HG02678 (cell line): ENCODE measurements at regions not wholly inside any gene's neighbourhood (a gene's known extent, or its start where the extent isn't known, plus 50 kb on each side); places are given as distances from the start of the nearest gene placed in this dataset.
"Not testable (repeated sequence)": the region's sequence is repeated elsewhere in the genome, so short reads cannot be mapped to it uniquely, and the experiment has no call there.

Source experiments
- ATAC-seq: cut with Tn5 transposase; IDR thresholded peaks from one replicate; pipeline ENCODE4 v1.9.1; 2021; ENCODE audit warnings: mild to moderate bottlenecking, moderate library complexity; ENCODE audit not compliant: unreplicated experiment

GRCh38 chr2:187610450-187610849 lies 56.2 kb upstream of the TFPI start:
- not testable (repeated sequence) for ATAC-seq

DNA sequence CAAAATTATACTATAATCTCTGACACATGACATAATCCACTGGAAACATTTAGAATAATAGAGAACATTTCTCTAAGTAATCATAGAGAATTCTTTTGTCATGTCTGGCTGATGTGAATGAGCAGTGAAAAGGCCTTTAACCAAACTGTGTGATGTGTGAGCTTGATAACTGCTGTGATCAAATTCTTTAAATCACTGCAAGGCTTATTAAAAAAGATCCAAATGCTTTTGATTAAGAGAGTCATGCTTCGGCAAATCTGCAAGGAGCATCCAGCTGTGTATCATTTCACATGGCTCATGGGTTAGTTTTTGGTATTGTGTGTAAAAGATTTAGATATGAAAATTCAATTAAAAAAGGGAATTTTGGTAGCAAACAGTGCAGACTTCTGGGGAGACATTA lies 58.6 kb upstream of the TFPI start:
- ATAC-seq: no peak

- ATAC-seq: no peak
Observed at GRCh38 chr2:187614756-187615155, 60.5 kb upstream of the TFPI start.

- no peak for ATAC-seq
Observed at GRCh38 chr2:187615364-187615763, 61.1 kb upstream of the TFPI start.

- no peak for ATAC-seq
Observed at GRCh38 chr2:187615902-187616301, 61.7 kb upstream of the TFPI start.

DNA sequence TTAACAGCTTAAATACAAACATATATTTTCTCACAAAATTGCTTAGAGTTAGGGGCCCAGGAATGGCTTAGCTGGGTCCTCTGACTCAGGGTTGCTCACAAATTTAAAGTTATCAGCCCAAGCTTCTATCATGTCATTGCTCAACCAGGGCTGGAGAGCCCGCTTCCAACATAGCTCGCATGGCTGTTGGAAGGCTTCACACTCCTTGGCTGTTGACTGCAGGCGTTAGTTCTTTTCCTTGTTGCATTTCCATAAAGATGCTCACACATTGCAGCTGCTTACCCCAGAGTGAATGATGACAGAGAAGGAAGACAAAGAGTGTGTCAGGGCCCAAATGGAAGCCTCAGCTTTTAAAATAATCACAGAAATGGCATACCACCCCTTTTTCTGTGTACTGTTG lies 62.9 kb upstream of the TFPI start:
- no peak for ATAC-seq

DNA sequence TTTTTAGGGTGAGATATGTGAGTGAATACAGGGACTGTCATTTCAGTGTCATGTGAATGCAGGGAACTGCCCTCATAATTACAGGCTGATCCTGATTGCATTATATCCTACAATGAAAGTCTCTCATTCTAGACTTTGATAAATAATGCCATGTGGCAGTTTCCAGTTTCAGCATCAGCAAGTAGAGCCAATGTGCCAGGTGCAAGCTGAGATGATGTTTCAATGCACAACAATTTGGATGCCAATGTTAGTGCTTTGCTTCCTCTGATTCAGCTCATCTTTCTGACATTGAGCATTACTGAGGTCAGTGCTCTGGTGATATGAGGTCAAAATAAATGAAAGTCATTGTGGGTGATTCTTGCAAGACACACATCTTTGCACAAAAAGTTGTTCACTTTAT lies 63.7 kb upstream of the TFPI start:
- ATAC-seq: no peak

DNA sequence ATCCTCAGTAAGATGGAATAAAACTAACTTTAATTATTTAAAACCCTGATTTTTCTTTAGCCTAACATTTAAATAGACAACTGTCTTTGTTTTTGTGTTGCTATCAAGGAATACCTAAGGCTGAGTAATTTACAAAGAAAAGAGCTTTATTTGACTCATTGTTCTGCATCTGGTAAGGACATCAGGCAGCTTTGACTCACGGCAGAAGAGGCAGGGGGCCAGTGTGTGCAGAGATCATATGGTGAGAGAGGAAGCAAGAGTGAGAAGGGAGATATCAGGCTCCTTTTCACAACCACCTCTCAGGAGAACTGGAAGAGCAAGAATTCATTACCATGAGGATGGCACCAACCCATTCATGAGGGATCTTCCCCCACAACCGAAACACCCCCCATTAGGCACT lies 64.6 kb upstream of the TFPI start:
- ATAC-seq: no peak

GRCh38 chr2:187627153-187627552 lies 72.9 kb upstream of the TFPI start:
- ATAC-seq: no peak

DNA sequence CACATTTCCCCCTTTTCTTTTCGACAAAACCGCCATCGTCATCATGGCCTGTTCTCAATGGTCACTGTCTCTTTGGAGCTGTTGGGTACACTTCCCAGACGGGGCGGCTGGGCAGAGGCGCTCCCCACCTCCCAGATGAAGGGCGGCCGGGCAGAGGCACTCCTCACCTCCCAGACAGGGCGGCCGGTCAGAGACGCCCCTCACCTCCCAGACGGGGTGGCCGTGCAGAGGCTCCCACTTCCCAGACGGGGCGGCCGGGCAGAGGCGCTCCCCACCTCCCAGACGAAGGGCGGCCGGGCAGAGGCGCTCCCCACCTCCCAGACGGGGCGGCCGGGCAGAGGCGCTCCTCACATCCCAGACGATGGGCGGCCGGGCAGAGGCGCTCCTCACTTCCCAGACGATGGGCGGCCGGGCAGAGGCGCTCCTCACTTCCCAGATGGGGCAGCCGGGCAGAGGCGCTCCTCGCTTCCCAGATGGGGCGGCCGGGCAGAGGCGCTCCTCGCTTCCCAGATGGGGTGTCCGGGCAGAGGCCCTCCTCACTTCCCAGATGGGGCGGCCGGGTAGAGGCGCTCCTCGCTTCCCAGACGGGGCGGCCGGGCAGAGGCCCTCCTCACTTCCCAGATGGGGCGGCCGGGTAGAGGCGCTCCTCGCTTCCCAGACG lies 82.6 kb upstream of the TFPI start:
- not testable (repeated sequence) for ATAC-seq

DNA sequence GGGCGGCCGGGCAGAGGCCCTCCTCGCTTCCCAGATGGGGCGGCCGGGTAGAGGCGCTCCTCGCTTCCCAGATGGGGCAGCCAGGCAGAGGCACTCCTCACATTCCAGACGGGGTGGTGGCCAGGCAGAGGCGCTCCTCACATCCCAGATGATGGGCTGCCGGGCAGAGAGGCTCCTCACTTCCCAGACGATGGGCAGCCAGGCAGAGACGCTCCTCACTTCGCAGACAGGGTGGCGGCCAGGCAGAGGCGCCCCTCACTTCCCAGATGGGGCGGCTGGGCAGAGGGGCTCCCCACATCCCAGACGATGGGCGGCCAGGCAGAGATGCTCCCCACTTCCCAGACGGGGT lies 83.1 kb upstream of the TFPI start:
- not testable (repeated sequence) for ATAC-seq

DNA sequence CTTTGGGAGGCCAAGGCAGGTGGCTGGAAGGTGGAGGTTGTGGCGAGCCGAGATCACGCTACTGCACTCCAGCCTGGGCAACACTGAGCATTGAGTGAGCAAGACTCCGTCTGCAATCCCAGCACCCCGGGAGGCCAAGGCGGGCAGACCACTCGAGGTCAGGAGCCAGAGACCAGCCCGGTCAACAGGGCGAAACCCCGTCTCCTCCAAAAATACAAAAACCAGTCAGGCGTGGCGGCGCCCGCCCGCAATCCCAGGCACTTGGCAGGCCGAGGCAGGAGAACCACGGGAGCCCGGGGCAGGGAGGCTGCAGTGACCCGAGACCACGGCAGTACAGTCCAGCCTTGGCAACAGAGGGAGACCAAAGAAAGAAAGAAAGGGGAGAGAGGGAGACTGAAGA lies 83.5 kb upstream of the TFPI start:
- not testable (repeated sequence) for ATAC-seq

DNA sequence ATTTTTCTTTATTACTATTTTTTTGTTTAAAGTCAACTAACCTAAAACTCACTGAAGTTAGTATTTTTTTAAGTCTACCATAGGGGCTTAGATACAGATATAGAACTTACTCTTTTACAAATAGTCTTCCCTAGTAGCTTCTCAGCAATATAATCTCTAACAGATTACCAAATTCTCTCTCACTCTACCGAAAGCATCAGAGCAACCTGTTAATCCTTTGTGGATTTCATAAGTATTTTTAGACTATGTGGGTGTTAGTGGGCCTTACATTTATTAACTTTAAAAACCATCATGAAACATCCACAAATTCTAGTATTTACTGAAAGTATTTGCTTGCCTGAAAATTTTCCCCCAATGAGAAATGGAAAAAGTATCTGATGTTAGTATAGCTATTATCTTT lies 84.6 kb upstream of the TFPI start:
- no peak for ATAC-seq

DNA sequence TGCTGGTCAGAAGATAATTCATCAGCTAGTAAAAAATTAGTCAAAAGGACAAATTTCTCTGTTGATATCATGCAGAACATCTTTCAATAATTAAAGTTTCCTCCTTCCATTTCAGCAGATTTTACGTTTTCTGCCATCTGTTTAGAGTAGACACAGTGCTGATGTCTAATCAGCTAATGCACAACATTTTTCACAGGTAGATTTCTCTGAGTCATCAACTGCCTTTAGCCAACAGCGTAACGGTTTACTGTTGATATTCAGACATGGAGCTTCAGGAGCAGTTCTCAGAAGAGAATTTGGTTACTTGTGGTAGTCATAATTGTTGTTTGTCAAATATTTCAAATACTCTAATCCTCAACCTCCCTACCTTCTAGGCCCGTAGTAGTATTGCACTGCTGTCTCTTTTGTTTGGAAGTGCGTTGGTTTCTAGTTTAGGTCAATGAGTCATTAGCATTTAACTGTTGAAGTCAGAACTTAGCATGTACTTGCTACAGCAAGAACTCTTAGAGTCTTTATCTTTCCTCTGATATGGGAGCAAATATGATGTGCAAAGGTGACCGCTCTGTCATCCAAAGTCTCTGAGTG lies 86.8 kb upstream of the TFPI start:
- no peak for ATAC-seq

GRCh38 chr2:187642498-187642897 lies 88.3 kb upstream of the TFPI start:
- no peak for ATAC-seq

DNA sequence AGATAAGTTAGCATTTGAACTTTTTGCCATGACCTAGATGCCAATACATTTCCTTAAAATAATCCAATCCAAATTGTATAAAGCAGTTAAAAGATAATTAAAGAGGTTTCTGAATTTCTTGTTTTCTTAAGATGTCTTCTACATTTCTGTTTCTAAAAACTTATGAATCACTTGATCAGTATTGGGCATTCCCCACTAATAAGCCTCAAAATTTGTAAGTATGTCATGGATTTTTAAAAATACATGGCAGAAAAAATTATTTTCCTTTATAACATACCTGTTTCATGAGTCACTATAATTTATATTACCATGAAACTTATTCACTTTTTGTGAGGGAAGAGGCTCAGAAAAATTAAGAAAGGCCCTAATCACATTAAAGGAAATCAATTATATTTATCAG lies 90.3 kb upstream of the TFPI start:
- ATAC-seq: no peak

- no peak for ATAC-seq
Observed at GRCh38 chr2:187644981-187645380, 90.7 kb upstream of the TFPI start.

- no peak for ATAC-seq
Observed at GRCh38 chr2:187646556-187646955, 92.3 kb upstream of the TFPI start.

DNA sequence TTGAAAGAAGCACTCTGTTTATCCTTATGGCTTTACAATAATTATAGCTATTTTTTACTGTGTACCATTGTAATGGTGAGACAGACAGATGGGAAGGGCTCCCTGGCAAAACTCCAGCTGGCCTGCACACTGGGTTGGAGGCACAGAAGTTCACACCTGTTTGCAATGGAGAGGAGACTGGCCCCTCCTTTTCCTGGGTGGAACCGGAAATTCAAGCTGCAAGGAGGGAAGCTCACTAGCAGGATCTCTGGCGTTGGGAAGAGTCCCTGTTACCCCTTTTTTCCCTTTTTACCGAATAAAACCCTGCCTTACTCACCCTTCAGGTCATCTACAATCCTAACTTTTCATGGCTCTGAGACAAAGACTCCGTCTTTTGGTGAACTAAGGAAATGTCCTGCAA lies 100.3 kb upstream of the TFPI start:
- no peak for ATAC-seq

GRCh38 chr2:187655001-187655400 lies 100.8 kb upstream of the TFPI start:
- ATAC-seq: no peak

- no peak for ATAC-seq
Observed at GRCh38 chr2:187656123-187656522, 101.9 kb upstream of the TFPI start.

DNA sequence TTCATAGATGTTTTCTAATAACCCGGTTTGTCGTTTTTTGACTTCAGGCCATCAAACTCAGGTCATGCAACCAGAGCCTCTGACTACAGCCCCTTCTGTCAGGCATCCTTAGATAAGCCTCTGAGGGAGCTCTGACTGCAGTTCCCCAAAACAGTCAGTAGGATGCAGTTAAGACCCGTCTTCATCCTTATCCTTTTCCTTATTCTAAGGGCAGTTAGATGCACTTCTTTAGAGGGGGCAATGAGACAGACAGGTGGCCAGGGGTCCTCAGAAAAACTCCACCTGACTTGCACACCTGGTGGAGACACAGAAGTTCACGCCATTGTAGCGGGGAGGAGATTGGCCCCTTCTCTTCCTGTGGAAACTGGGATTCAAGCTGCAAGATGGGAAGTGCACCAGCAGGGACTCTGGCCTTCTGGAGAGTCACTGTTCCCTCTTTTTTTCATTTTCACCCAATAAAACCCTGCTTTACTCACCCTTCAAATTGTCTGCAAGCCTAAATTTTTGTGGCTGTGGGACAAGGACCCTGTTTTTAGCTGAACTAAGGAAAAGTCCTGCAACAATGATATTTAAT lies 104.8 kb upstream of the TFPI start:
- no peak for ATAC-seq

DNA sequence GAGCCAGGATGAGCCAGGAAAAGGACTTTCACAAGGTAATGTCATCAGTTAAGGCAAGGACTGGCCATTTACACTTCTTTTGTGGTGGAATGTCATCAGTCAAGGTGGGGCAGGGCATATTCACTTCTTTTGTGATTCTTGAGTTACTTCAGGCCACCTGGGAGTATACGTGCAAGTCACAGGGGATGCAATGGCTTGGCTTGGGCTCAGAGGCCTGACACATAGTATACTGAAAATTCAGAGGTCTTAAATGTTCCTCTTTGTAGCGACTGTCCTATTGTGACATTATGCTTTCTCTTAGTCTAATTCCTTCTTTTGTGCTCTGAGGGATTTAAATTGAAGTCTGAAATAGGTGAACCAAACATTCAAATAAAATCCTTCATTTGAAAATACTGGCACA lies 121.8 kb upstream of the TFPI start:
- not testable (repeated sequence) for ATAC-seq
